ENCODE measurements at regions not wholly inside any gene's neighbourhood (a gene's known extent, or its start where the extent isn't known, plus 50 kb on each side); places are given as distances from the start of the nearest gene placed in this dataset.

DNA sequence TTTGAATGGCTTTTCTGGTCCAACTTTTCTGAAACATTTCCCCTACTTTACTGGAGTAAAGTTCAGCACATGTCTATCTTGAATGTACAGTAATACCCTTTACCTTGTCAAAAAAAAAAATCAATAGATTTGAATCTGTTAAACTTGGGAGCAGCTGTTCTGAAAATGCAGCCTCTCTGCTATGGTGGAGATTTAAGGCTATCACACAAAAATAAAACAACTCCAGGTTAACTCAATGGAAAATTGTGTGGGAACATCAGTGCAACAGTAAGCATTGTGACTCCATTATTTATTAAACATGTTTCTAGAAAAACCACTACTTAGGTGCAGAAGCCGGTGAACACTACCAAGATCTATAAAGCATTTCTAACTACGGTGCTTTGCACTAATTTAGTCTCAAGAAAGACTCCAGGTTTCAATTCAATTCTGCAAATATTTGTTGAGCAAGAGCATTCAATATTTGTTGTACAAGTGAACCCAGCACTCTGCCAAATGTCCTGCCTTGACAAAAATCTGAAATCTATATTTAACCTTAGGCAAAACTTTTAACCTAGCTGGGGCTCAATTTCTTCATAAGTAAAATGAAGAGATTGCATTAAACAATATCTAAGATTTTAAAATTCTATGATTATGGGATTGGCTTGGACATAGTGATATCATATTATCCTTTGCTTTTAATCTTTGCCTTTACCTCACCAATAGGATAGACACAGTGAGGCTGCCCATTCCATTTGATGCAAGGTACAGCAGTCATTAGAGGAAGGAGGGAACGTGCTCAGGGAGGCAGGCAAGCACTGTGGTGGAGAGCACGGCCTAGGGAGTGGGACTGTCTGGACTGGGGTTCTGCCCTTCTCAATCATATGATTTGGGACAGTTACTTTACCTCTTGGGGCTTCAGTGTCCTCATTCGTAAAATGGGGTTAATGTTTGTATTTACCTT lies 155.2 kb downstream of the KITLG start:
- TF ChIP-seq MYNN (tag by site-specific recombination; IDR thresholded peaks at IDR 0.05; ENCODE audit: borderline replicate concordance) (no peak), ZBTB1 (tag by site-specific recombination; IDR thresholded peaks at IDR 0.05) (no peak), ZNF423 (tag by site-specific recombination; IDR thresholded peaks at IDR 0.05) (no peak), ZNF23 (tag by site-specific recombination; IDR thresholded peaks at IDR 0.05; ENCODE audit: borderline replicate concordance) (no peak), KLF16 (tag by site-specific recombination; IDR thresholded peaks at IDR 0.05) (no peak)
- TF ChIP-seq, protein P1, sequence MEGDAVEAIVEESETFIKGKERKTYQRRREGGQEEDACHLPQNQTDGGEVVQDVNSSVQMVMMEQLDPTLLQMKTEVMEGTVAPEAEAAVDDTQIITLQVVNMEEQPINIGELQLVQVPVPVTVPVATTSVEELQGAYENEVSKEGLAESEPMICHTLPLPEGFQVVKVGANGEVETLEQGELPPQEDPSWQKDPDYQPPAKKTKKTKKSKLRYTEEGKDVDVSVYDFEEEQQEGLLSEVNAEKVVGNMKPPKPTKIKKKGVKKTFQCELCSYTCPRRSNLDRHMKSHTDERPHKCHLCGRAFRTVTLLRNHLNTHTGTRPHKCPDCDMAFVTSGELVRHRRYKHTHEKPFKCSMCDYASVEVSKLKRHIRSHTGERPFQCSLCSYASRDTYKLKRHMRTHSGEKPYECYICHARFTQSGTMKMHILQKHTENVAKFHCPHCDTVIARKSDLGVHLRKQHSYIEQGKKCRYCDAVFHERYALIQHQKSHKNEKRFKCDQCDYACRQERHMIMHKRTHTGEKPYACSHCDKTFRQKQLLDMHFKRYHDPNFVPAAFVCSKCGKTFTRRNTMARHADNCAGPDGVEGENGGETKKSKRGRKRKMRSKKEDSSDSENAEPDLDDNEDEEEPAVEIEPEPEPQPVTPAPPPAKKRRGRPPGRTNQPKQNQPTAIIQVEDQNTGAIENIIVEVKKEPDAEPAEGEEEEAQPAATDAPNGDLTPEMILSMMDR (tag by site-specific recombination; IDR thresholded peaks at IDR 0.05) = no peak
- TF ChIP-seq, protein P2, sequence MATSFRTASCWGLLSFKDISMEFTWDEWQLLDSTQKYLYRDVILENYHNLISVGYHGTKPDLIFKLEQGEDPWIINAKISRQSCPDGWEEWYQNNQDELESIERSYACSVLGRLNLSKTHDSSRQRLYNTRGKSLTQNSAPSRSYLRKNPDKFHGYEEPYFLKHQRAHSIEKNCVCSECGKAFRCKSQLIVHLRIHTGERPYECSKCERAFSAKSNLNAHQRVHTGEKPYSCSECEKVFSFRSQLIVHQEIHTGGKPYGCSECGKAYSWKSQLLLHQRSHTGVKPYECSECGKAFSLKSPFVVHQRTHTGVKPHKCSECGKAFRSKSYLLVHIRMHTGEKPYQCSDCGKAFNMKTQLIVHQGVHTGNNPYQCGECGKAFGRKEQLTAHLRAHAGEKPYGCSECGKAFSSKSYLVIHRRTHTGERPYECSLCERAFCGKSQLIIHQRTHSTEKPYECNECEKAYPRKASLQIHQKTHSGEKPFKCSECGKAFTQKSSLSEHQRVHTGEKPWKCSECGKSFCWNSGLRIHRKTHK (tag by site-specific recombination; IDR thresholded peaks at IDR 0.05) = no peak
- TF ChIP-seq, protein P3, sequence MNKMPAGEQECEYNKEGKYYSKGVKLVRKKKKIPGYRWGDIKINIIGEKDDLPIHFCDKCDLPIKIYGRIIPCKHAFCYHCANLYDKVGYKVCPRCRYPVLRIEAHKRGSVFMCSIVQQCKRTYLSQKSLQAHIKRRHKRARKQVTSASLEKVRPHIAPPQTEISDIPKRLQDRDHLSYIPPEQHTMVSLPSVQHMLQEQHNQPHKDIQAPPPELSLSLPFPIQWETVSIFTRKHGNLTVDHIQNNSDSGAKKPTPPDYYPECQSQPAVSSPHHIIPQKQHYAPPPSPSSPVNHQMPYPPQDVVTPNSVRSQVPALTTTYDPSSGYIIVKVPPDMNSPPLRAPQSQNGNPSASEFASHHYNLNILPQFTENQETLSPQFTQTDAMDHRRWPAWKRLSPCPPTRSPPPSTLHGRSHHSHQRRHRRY (tag by site-specific recombination; IDR thresholded peaks at IDR 0.05) = no peak
